ENCODE measurements at regions not wholly inside any gene's neighbourhood (a gene's known extent, or its start where the extent isn't known, plus 50 kb on each side); places are given as distances from the start of the nearest gene placed in this dataset.

GRCh38 chr18:6650747-6651146, 78.8 kb upstream of the ARHGAP28 start:
- DNase-seq (ENCODE audit: extremely low spot score): no peak
- ChIA-PET POLR2A (no interaction called here), CTCF (no interaction called here)
- TF ChIP-seq ELF4 (IDR thresholded peaks at IDR 0.05) (no peak), LEF1 (IDR thresholded peaks at IDR 0.05; ENCODE audit: borderline replicate concordance) (no peak), TARDBP (IDR thresholded peaks at IDR 0.05) (no peak), FOXK2 (IDR thresholded peaks at IDR 0.05) (no peak), CTBP1 (IDR thresholded peaks at IDR 0.05; ENCODE audit: borderline replicate concordance) (no peak), FOXM1 (IDR thresholded peaks at IDR 0.05; ENCODE audit: borderline replicate concordance) (no peak), HDGF (IDR thresholded peaks at IDR 0.05; ENCODE audit: borderline replicate concordance) (no peak)

- CTCF ChIA-PET: no interaction called here
These were observed 77.4 kb upstream of the ARHGAP28 start for GRCh38 chr18:6652098-6652497.

GRCh38 chr18:6653880-6654279, 75.6 kb upstream of the ARHGAP28 start:
- ChIA-PET CTCF (no interaction called here), POLR2A (no interaction called here)
- DNase-seq (ENCODE audit: extremely low spot score): no peak

More at GRCh38 chr18:6652098-6652497, 77.4 kb upstream of the ARHGAP28 start:
- no peak for DNase-seq (ENCODE audit: extremely low spot score)
- no peak for TF ChIP-seq SUZ12 (IDR thresholded peaks at IDR 0.05)
- POLR2A ChIA-PET: no interaction called here

DNA sequence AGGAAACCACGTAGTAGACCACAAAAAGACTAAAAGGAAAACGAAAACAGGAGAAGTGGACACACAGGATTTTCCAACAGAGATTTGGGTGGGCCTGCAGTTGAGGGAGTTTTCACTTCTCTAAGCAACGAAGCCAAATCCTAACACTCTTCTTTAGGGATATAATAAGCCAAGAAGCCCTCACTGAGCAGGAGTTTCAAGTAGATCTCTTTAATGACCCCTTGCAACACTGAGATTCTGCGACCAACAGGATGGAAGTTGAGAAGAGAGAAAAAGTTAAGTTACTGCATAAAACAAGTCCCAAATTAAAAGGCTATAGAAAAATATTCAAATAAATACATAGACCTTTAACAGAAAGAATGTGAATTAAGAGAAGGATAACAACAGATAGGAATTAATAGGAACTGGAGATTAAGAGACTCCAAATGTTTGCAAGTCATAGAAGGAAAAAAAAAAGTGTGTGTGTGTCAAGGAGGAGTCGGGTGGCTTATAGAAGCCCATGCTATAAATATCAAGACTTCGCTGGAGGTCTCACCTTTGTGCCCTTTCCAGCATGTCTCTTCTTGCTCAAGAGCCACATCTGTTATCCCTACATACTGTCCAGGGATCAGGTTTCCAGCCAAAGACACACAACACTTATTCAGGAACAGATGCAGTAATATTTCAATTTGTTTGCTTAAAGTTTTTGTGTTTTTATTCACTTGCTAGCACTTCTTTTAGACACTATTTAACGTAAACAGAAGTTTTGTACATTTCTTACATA, 69.4 kb upstream of the ARHGAP28 start:
- CTCF ChIA-PET: no interaction called here
- TF ChIP-seq SP1 (IDR thresholded peaks at IDR 0.05) (no peak), BHLHE40 (IDR thresholded peaks at IDR 0.05; ENCODE audit: borderline replicate concordance) (no peak)
- POLR2A ChIA-PET: no interaction called here
- DNase-seq (ENCODE audit: extremely low spot score): no peak

More at GRCh38 chr18:6653880-6654279, 75.6 kb upstream of the ARHGAP28 start:
- no peak for TF ChIP-seq BHLHE40 (IDR thresholded peaks at IDR 0.05; ENCODE audit: borderline replicate concordance)
- no peak for TF ChIP-seq TARDBP (IDR thresholded peaks at IDR 0.05)
- TF ChIP-seq SUZ12 (IDR thresholded peaks at IDR 0.05): no peak
- no peak for TF ChIP-seq SP1 (IDR thresholded peaks at IDR 0.05)
- no peak for TF ChIP-seq FOXK2 (IDR thresholded peaks at IDR 0.05)
- no peak for TF ChIP-seq HDGF (IDR thresholded peaks at IDR 0.05; ENCODE audit: borderline replicate concordance)
- TF ChIP-seq FOXA1 (IDR thresholded peaks at IDR 0.05): no peak
- TF ChIP-seq ZNF384 (IDR thresholded peaks at IDR 0.05): no peak
- no peak for TF ChIP-seq ELF4 (IDR thresholded peaks at IDR 0.05)
- TF ChIP-seq NFRKB (IDR thresholded peaks at IDR 0.05): no peak
- no peak for TF ChIP-seq L3MBTL2 (conservative IDR thresholded peaks at IDR 0.05)
- no peak for TF ChIP-seq PKNOX1 (IDR thresholded peaks at IDR 0.05)
- TF ChIP-seq ARNT (IDR thresholded peaks at IDR 0.05): no peak
- TF ChIP-seq CTBP1 (IDR thresholded peaks at IDR 0.05; ENCODE audit: borderline replicate concordance): no peak
- no peak for TF ChIP-seq FOXM1 (IDR thresholded peaks at IDR 0.05; ENCODE audit: borderline replicate concordance)
- no peak for TF ChIP-seq LEF1 (IDR thresholded peaks at IDR 0.05; ENCODE audit: borderline replicate concordance)

DNA sequence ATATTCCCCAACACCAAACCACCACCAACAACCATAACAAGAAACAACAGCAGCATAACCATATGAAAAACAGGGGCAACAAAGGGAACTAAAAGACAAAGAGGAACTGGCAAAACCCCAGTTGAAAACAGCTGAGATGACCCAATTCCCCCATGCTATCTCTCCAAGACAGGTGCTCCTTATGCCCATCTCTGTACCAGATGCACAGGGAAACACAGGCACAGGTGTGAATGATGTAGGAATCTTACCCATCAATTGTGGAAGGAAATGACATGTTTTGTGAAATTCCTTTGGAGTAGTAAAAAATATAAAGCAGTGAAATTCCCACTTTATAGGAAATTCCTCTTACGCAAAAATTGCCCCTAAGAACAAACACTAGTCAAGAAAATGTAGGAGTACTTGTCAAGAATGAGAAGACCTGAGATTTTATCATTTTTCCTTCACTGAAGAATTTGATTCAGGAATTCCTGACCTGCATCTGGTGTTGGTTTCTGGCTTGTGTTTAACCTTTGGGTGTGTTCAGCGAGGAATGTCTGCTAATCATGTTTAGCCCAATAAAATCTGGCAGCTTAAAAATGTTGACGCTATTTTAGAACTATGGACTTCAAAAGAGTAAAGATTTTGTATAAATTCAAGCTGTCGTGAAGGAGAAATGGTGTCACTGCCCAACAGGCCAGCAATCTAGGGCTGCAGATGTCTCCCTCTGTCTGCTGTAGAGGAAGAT, 67.7 kb upstream of the ARHGAP28 start:
- POLR2A ChIA-PET: no interaction called here
- CTCF ChIA-PET: no interaction called here
- DNase-seq (ENCODE audit: extremely low spot score): no peak
- TF ChIP-seq ARNT (IDR thresholded peaks at IDR 0.05): no peak
- TF ChIP-seq HDGF (IDR thresholded peaks at IDR 0.05; ENCODE audit: borderline replicate concordance): no peak
- no peak for TF ChIP-seq NFRKB (IDR thresholded peaks at IDR 0.05)
- no peak for TF ChIP-seq FOXM1 (IDR thresholded peaks at IDR 0.05; ENCODE audit: borderline replicate concordance)
- no peak for TF ChIP-seq CTBP1 (IDR thresholded peaks at IDR 0.05; ENCODE audit: borderline replicate concordance)
- TF ChIP-seq L3MBTL2 (conservative IDR thresholded peaks at IDR 0.05): no peak
- no peak for TF ChIP-seq SUZ12 (IDR thresholded peaks at IDR 0.05)
- no peak for TF ChIP-seq SP1 (IDR thresholded peaks at IDR 0.05)
- no peak for TF ChIP-seq TARDBP (IDR thresholded peaks at IDR 0.05)
- no peak for TF ChIP-seq ELF4 (IDR thresholded peaks at IDR 0.05)
- no peak for TF ChIP-seq ZNF384 (IDR thresholded peaks at IDR 0.05)
- TF ChIP-seq BHLHE40 (IDR thresholded peaks at IDR 0.05; ENCODE audit: borderline replicate concordance): no peak
- TF ChIP-seq PKNOX1 (IDR thresholded peaks at IDR 0.05): no peak
- TF ChIP-seq LEF1 (IDR thresholded peaks at IDR 0.05; ENCODE audit: borderline replicate concordance): no peak
- no peak for TF ChIP-seq FOXA1 (IDR thresholded peaks at IDR 0.05)
- no peak for TF ChIP-seq FOXK2 (IDR thresholded peaks at IDR 0.05)

DNA sequence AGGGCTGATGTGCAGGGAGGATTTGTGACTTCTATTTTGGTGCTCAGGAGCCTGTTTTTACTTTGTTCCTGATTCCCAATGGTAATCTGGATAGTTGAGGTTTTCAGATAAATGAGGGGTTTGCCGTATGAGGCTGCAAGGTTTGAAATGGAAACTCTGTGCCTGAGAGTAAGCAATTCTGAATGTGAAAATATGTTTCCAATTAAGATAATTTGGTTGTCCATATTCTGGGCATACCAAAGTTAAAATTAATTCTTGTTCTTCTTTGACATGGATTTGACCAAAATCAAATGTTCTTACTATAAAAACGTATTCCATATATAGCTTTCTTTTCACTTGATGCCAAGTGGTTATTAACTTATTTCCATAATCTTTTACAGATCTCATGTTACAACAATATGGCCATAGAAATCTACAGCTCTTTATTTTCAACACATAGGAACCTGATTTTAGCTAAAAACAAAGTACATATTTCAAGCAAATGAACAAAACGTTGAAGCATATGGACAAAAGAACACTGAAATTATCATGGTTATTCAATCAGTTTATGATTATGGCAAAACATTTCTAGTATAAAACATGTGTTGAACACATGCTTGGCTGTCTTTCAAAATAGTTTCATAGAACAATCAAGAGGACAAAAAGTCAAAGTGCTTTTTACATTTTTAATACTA, 63.4 kb upstream of the ARHGAP28 start:
- POLR2A ChIA-PET: no interaction called here
- no peak for DNase-seq (ENCODE audit: extremely low spot score)
- TF ChIP-seq PKNOX1 (IDR thresholded peaks at IDR 0.05): no peak
- TF ChIP-seq FOXK2 (IDR thresholded peaks at IDR 0.05): no peak
- TF ChIP-seq FOXA1 (IDR thresholded peaks at IDR 0.05): no peak
- no peak for TF ChIP-seq SP1 (IDR thresholded peaks at IDR 0.05)
- no peak for TF ChIP-seq ARNT (IDR thresholded peaks at IDR 0.05)
- TF ChIP-seq BHLHE40 (IDR thresholded peaks at IDR 0.05; ENCODE audit: borderline replicate concordance): no peak
- CTCF ChIA-PET: no interaction called here

Data from HEK293T (cell line).